Epithelial cell of esophagus (primary cell): ENCODE measurements at regions not wholly inside any gene's neighbourhood (a gene's known extent, or its start where the extent isn't known, plus 50 kb on each side); places are given as distances from the start of the nearest gene placed in this dataset.
A peak's percentile ranks its signal among the peaks of the same experiment; 100 is the strongest.

ENCODE experiments used
- DNase-seq: peaks from one replicate; pipeline ENCODE4 v3.0.0; 2010; ENCODE audit warnings: low read depth
- H3K4me3 ChIP-seq: 2 replicates; pipeline ENCODE4 v1.5.1; 2011; ENCODE audit warnings: mild to moderate bottlenecking, low read length, control low read depth
- CTCF ChIP-seq: IDR thresholded peaks from 2 replicates; pipeline ENCODE4 v1.5.1; 2011; ENCODE audit warnings: low read depth, mild to moderate bottlenecking, low read length, control low read depth, inconsistent platforms; ENCODE audit not compliant: insufficient read depth; ENCODE audit errors: missing control alignments

- no peak for DNase-seq
- H3K4me3 ChIP-seq: no peak overlapping the region
- no peak for TF ChIP-seq CTCF
Observed at GRCh38 chr5:106962464-106963230, 708.1 kb downstream of the EFNA5 start.

GRCh38 chr5:106959387-106959786, 711.4 kb downstream of the EFNA5 start:
- no peak for TF ChIP-seq CTCF
- no peak overlapping the region for H3K4me3 ChIP-seq
- DNase-seq: no peak

GRCh38 chr5:106957336-106957735, 713.4 kb downstream of the EFNA5 start:
- H3K4me3 ChIP-seq: no peak overlapping the region
- no peak for TF ChIP-seq CTCF
- no peak for DNase-seq

GRCh38 chr5:106956886-106957285, 713.9 kb downstream of the EFNA5 start:
- no peak overlapping the region for H3K4me3 ChIP-seq
- DNase-seq: no peak
- no peak for TF ChIP-seq CTCF

- TF ChIP-seq CTCF: no peak
- no peak for DNase-seq
Observed at GRCh38 chr5:106956187-106956586, 714.5 kb downstream of the EFNA5 start.

GRCh38 chr5:106940986-106941385, 729.8 kb downstream of the EFNA5 start:
- peak; percentile 33 for DNase-seq
- no peak overlapping the region for H3K4me3 ChIP-seq
- TF ChIP-seq CTCF: no peak

More at GRCh38 chr5:106956187-106956586, 714.5 kb downstream of the EFNA5 start:
- H3K4me3 ChIP-seq: no peak overlapping the region

GRCh38 chr5:106940301-106940846, 730.4 kb downstream of the EFNA5 start:
- no peak for DNase-seq
- no peak for TF ChIP-seq CTCF
- no peak overlapping the region for H3K4me3 ChIP-seq
